ENCODE measurements at regions not wholly inside any gene's neighbourhood (a gene's known extent, or its start where the extent isn't known, plus 50 kb on each side); places are given as distances from the start of the nearest gene placed in this dataset.

DNA sequence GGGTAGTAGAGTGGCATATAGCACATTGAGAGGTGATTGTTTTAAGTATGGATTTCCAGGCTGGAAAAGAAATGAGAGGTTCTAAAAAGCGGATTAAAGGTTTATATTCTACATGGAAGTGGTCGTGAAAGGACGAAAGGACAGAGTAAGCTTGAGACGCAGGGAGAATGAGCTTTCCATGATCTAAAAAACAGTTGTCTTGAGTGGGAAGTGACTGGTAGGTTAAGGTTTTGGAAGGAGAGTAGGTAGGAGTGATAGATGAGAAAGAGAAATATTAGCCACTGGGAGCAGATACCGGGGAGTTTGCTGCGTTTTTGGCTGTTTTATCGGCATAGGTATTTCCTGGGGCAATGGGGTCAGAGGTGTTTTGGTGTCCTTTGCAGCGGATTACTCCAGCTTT lies 750.6 kb upstream of the ADGRB3 start (continued):
- no peak for TF ChIP-seq NR0B1 (IDR thresholded peaks at IDR 0.05; ENCODE audit: partially characterized antibody)
- TF ChIP-seq, protein P1, sequence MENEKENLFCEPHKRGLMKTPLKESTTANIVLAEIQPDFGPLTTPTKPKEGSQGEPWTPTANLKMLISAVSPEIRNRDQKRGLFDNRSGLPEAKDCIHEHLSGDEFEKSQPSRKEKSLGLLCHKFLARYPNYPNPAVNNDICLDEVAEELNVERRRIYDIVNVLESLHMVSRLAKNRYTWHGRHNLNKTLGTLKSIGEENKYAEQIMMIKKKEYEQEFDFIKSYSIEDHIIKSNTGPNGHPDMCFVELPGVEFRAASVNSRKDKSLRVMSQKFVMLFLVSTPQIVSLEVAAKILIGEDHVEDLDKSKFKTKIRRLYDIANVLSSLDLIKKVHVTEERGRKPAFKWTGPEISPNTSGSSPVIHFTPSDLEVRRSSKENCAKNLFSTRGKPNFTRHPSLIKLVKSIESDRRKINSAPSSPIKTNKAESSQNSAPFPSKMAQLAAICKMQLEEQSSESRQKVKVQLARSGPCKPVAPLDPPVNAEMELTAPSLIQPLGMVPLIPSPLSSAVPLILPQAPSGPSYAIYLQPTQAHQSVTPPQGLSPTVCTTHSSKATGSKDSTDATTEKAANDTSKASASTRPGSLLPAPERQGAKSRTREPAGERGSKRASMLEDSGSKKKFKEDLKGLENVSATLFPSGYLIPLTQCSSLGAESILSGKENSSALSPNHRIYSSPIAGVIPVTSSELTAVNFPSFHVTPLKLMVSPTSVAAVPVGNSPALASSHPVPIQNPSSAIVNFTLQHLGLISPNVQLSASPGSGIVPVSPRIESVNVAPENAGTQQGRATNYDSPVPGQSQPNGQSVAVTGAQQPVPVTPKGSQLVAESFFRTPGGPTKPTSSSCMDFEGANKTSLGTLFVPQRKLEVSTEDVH (IDR thresholded peaks at IDR 0.05; ENCODE audit: low read depth, partially characterized antibody), result peak; percentile 17
- no peak for TF ChIP-seq SMAD3 (CRISPR knock-in tag; conservative IDR thresholded peaks at IDR 0.05)
- TF ChIP-seq ERF (CRISPR knock-in tag; IDR thresholded peaks at IDR 0.05), result no peak
- TF ChIP-seq CHD1 (IDR thresholded peaks at IDR 0.05; ENCODE audit: low read length), result peak; percentile 77
- no peak for TF ChIP-seq IRF1 (CRISPR knock-in tag; IDR thresholded peaks at IDR 0.05; ENCODE audit: borderline replicate concordance)
- no peak for TF ChIP-seq SRSF9 (IDR thresholded peaks at IDR 0.05; ENCODE audit: borderline replicate concordance, low read depth, low read length)
- TF ChIP-seq ZNF318 (IDR thresholded peaks at IDR 0.05; ENCODE audit: borderline replicate concordance in 1 of 2, low read depth in 1 of 2), result 0 out of 4 replicates have a peak, but pooled peaks of 1 of the 2 experiments have one; percentile 9
- no peak for TF ChIP-seq ZNF696 (CRISPR knock-in tag; conservative IDR thresholded peaks at IDR 0.05)

Data from K562 (cell line).